ENCODE measurements at regions not wholly inside any gene's neighbourhood (a gene's known extent, or its start where the extent isn't known, plus 50 kb on each side); places are given as distances from the start of the nearest gene placed in this dataset.

- TF ChIP-seq CTCF (IDR thresholded peaks at IDR 0.05) = no peak
- intact Hi-C loops (cut with DNase I) = no loop called here
- Histone ChIP-seq H3K27me3 (ENCODE audit: low read depth) (no peaks in the 10 kb centered on the region), H3K9me3 (no peaks in the 10 kb centered on the region), H3K36me3 (no peaks in the 10 kb centered on the region), H3K4me3 (no peak overlapping the region), H3K27ac (no peak overlapping the region), H3K4me1 (no peaks in the 10 kb centered on the region)
- DNase-seq (no peak), ATAC-seq (no peak)
These were observed 102.3 kb upstream of the ADAMTSL1 start for GRCh38 chr9:18371621-18372020.

- no peak for TF ChIP-seq CTCF (IDR thresholded peaks at IDR 0.05)
- intact Hi-C loops (cut with DNase I) = no loop called here
- H3K36me3 ChIP-seq = no peaks in the 10 kb centered on the region
- H3K4me3 ChIP-seq = no peak overlapping the region
- ATAC-seq (no peak), DNase-seq (no peak)
- no peaks in the 10 kb centered on the region for H3K9me3 ChIP-seq
- H3K4me1 ChIP-seq = no peaks in the 10 kb centered on the region
- H3K27me3 ChIP-seq (ENCODE audit: low read depth) = no peaks in the 10 kb centered on the region
- no peak overlapping the region for H3K27ac ChIP-seq
These were observed 94.7 kb upstream of the ADAMTSL1 start for GRCh38 chr9:18379073-18379811.

GRCh38 chr9:18382243-18382642, 91.7 kb upstream of the ADAMTSL1 start:
- H3K9me3 ChIP-seq = no peaks in the 10 kb centered on the region
- H3K36me3 ChIP-seq = no peaks in the 10 kb centered on the region
- DNase-seq = no peak
- H3K4me1 ChIP-seq = no peaks in the 10 kb centered on the region
- TF ChIP-seq CTCF (IDR thresholded peaks at IDR 0.05) = no peak
- ATAC-seq = no peak
- H3K27me3 ChIP-seq (ENCODE audit: low read depth) = no peaks in the 10 kb centered on the region
- H3K4me3 ChIP-seq = no peak overlapping the region
- no peak overlapping the region for H3K27ac ChIP-seq
- intact Hi-C loops (cut with DNase I) = no loop called here

- DNase-seq = no peak
- H3K9me3 ChIP-seq = no peaks in the 10 kb centered on the region
- ATAC-seq = peak in 1 of 2 donors; percentile 38
- H3K4me1 ChIP-seq = no peaks in the 10 kb centered on the region
- H3K36me3 ChIP-seq = no peaks in the 10 kb centered on the region
- TF ChIP-seq CTCF (IDR thresholded peaks at IDR 0.05) = no peak
- H3K27me3 ChIP-seq (ENCODE audit: low read depth) = no peaks in the 10 kb centered on the region
- intact Hi-C loops (cut with DNase I) = no loop called here
- H3K4me3 ChIP-seq = no peak overlapping the region
- H3K27ac ChIP-seq = no peak overlapping the region
These were observed 89.9 kb upstream of the ADAMTSL1 start for GRCh38 chr9:18384066-18384465.

GRCh38 chr9:18385696-18386490, 88.1 kb upstream of the ADAMTSL1 start:
- H3K36me3 ChIP-seq = no peaks in the 10 kb centered on the region
- H3K27me3 ChIP-seq (ENCODE audit: low read depth) = no peaks in the 10 kb centered on the region
- TF ChIP-seq CTCF (IDR thresholded peaks at IDR 0.05) = no peak
- intact Hi-C loops (cut with DNase I) = no loop called here
- H3K27ac ChIP-seq = no peak overlapping the region
- H3K9me3 ChIP-seq = no peaks in the 10 kb centered on the region
- H3K4me3 ChIP-seq = no peak overlapping the region
- no peak for DNase-seq
- H3K4me1 ChIP-seq = no peaks in the 10 kb centered on the region
- ATAC-seq = no peak
